DND-41 (cell line): ENCODE measurements at regions not wholly inside any gene's neighbourhood (a gene's known extent, or its start where the extent isn't known, plus 50 kb on each side); places are given as distances from the start of the nearest gene placed in this dataset.

Experiments
- ATAC-seq: fragments of 200-7000 bp; cut with Tn5 transposase; 3 replicates; pipeline ENCODE4 v1.9.1; 2021; ENCODE audit warnings: low read depth; ENCODE audit not compliant: insufficient read depth
- DNase-seq: peaks from one replicate; pipeline ENCODE4 v3.0.0-alpha.2; 2020
- H2AFZ ChIP-seq: 2 replicates; pipeline ENCODE4 v1.6.0; 2012; ENCODE audit warnings: low read depth, low read length
- H3K27ac ChIP-seq: 2 replicates; pipeline ENCODE4 v1.5.1; 2012; ENCODE audit warnings: low read length, inconsistent platforms
- H3K27me3 ChIP-seq: fragments of 200-600 bp; sonication (generic); 2 replicates; pipeline ENCODE4 v1.6.0; 2012; ENCODE audit warnings: low read length, mild to moderate bottlenecking, inconsistent platforms; ENCODE audit not compliant: insufficient read depth, poor library complexity
- H3K36me3 ChIP-seq: 2 replicates; pipeline ENCODE4 v1.5.1; 2012; ENCODE audit warnings: low read length, inconsistent platforms; ENCODE audit not compliant: insufficient read depth
- H3K4me1 ChIP-seq: 2 replicates; pipeline ENCODE4 v1.5.1; 2012; ENCODE audit warnings: mild to moderate bottlenecking, low read length; ENCODE audit not compliant: insufficient read depth
- H3K4me2 ChIP-seq: 2 replicates; pipeline ENCODE4 v1.6.0; 2012; ENCODE audit warnings: mild to moderate bottlenecking, moderate library complexity, low read length, inconsistent platforms; ENCODE audit not compliant: insufficient read depth
- H3K4me3 ChIP-seq, 2 experiments: fragments of 200-600 bp in 1 of 2; shearing (Covaris generic) in 1 of 2; 2 replicates each; pipeline ENCODE4 v1.5.1; 2012 to 2016; ENCODE audit warnings: inconsistent platforms in 2 of 2, low read length in 2 of 2, mild to moderate bottlenecking in 2 of 2, low read depth in 1 of 2, moderate library complexity in 1 of 2
- H3K79me2 ChIP-seq: 2 replicates; pipeline ENCODE4 v1.6.0; 2012; ENCODE audit warnings: low read length, inconsistent platforms; ENCODE audit not compliant: insufficient read depth
- H3K9ac ChIP-seq: 2 replicates; pipeline ENCODE4 v1.6.0; 2012; ENCODE audit warnings: low read depth, mild to moderate bottlenecking, inconsistent platforms, low read length, moderate library complexity
- H3K9me3 ChIP-seq: 2 replicates; pipeline ENCODE4 v1.5.1; 2012; ENCODE audit warnings: low read length, moderate library complexity, mild to moderate bottlenecking, inconsistent platforms; ENCODE audit not compliant: insufficient read depth, severe bottlenecking
- H4K20me1 ChIP-seq: 2 replicates; pipeline ENCODE4 v1.6.0; 2012; ENCODE audit warnings: low read length; ENCODE audit not compliant: insufficient read depth
- CTCF ChIP-seq: IDR thresholded peaks from 2 replicates; pipeline ENCODE4 v1.5.1; 2012; ENCODE audit warnings: borderline replicate concordance, low read length, moderate library complexity, mild to moderate bottlenecking; ENCODE audit not compliant: poor library complexity, severe bottlenecking; ENCODE audit errors: extremely low read depth
- EZH2 ChIP-seq: IDR thresholded peaks from 3 replicates; pipeline ENCODE4 v1.6.1; 2012; ENCODE audit warnings: borderline replicate concordance, low read depth, mild to moderate bottlenecking, moderate library complexity, low read length, inconsistent platforms; ENCODE audit not compliant: severe bottlenecking

DNA sequence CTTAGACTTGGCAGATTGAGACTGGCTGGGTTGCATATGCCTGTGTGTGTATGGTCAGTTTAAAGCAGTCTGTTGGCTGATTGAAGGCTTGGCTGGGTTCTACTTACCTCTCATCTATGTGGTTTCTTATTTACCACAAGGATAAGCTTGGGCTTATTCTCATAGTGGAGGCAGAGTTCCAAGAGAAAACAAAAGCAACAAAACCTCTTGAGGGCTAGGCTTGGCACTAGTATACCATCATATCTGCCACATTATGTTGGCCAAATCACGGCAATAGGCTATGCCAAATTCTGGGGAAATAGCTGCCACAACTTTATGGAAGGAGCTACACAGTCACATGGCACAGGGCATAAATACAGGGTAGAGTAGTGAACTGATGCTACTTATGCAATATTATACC, 714.1 kb downstream of the CBLN4 start:
- no peaks in the 10 kb centered on the region for H3K4me1 ChIP-seq
- H3K9ac ChIP-seq, result no peak overlapping the region
- H3K36me3 ChIP-seq, result no peaks in the 10 kb centered on the region
- H3K27me3 ChIP-seq, result no peaks in the 10 kb centered on the region
- no peak for TF ChIP-seq EZH2
- no peak for TF ChIP-seq CTCF
- no peak overlapping the region for H3K4me2 ChIP-seq
- ATAC-seq, result no peak
- H3K27ac ChIP-seq, result no peak overlapping the region
- H3K9me3 ChIP-seq, result no peaks in the 10 kb centered on the region
- H3K79me2 ChIP-seq, result no peaks in the 10 kb centered on the region
- H4K20me1 ChIP-seq, result no peaks in the 10 kb centered on the region
- no peak overlapping the region for H2AFZ ChIP-seq
- DNase-seq, result no peak
- H3K4me3 ChIP-seq, result no peak overlapping the region

DNA sequence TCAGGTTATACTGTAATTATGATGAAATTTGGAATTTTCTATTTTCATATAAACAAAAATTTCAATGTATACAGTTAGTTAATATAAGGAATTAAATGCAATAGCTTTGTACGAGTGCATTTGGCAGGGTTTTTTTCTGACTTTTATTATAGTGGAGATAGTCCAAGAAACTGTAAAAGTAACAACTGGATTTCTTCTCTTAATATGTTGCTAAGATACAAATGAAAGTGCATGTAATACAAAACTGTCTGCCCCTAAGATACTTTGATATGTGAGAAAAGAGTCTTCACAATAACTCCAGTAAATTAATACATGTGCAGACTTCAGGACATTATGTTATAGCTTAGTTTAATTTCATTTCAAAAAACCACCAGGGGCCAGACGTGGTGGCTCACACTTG, 721.4 kb downstream of the CBLN4 start:
- DNase-seq, result no peak
- Histone ChIP-seq H3K27me3 (no peaks in the 10 kb centered on the region), H3K36me3 (no peaks in the 10 kb centered on the region), H4K20me1 (no peaks in the 10 kb centered on the region), H3K27ac (no peak overlapping the region), H3K9me3 (no peaks in the 10 kb centered on the region), H3K79me2 (no peaks in the 10 kb centered on the region), H2AFZ (no peak overlapping the region), H3K4me3 (no peak overlapping the region), H3K4me1 (no peaks in the 10 kb centered on the region), H3K9ac (no peak overlapping the region), H3K4me2 (no peak overlapping the region)
- no peak for TF ChIP-seq CTCF
- no peak for TF ChIP-seq EZH2
- ATAC-seq, result no peak

GRCh38 chr20:55273149-55273548, 732.2 kb downstream of the CBLN4 start:
- Histone ChIP-seq H3K9me3 (no peaks in the 10 kb centered on the region), H3K36me3 (no peaks in the 10 kb centered on the region), H4K20me1 (no peaks in the 10 kb centered on the region), H3K4me1 (no peaks in the 10 kb centered on the region), H3K79me2 (no peaks in the 10 kb centered on the region), H3K9ac (no peak overlapping the region), H3K4me2 (no peak overlapping the region), H2AFZ (no peak overlapping the region), H3K4me3 (no peak overlapping the region), H3K27ac (no peak overlapping the region), H3K27me3 (peaks cover 2% of the 10 kb centered on the region)
- TF ChIP-seq CTCF, result no peak
- TF ChIP-seq EZH2, result no peak
- ATAC-seq, result no peak
- no peak for DNase-seq

DNA sequence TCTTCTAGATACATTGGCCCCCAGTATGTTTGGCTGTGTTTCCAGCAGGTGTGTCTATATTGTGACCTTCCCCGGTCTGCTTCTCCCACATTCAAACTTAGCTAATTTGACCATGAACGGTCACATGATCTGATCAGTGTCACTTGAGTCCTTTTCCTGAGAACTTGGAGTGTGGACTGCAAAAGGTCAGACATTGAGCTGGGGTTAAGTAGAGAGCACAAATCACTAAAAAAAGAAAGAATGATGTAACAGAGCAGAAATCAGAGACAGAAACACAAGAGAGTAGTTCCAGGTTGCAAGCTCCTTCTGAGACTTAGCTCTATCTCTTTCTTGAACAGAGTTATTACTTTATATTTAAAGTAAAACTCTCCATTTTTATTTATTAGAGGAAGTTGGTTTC, 733.9 kb downstream of the CBLN4 start:
- Histone ChIP-seq H3K4me1 (no peaks in the 10 kb centered on the region), H3K9ac (no peak overlapping the region), H2AFZ (no peak overlapping the region), H3K79me2 (no peaks in the 10 kb centered on the region), H3K9me3 (no peaks in the 10 kb centered on the region), H3K27me3 (peaks cover 2% of the 10 kb centered on the region), H3K4me3 (no peak overlapping the region), H3K36me3 (no peaks in the 10 kb centered on the region), H3K4me2 (no peak overlapping the region), H4K20me1 (no peaks in the 10 kb centered on the region), H3K27ac (no peak overlapping the region)
- no peak for ATAC-seq
- no peak for DNase-seq
- TF ChIP-seq EZH2, result no peak
- TF ChIP-seq CTCF, result no peak
